Ascending aorta (tissue), 2 donors: ENCODE measurements at regions not wholly inside any gene's neighbourhood (a gene's known extent, or its start where the extent isn't known, plus 50 kb on each side); places are given as distances from the start of the nearest gene placed in this dataset.

ENCODE experiments used
- DNase-seq, 2 donors: peaks; one replicate each; pipeline ENCODE4 v3.0.0-alpha.2; 2019; ENCODE audit warnings: low spot score in 2 of 2
- H3K27ac ChIP-seq, 2 donors: fragments of 200-600 bp; sonication (generic); one replicate each; pipeline ENCODE4 v1.5.1; 2016 to 2017; ENCODE audit warnings: mild to moderate bottlenecking in 1 of 2
- H3K27me3 ChIP-seq: fragments of 200-600 bp; sonication (generic); one replicate; pipeline ENCODE4 v1.5.1; 2017
- H3K36me3 ChIP-seq, 2 donors: fragments of 200-600 bp; sonication (generic); one replicate each; pipeline ENCODE4 v1.5.1; 2016
- H3K4me1 ChIP-seq, 2 donors: fragments of 200-600 bp; sonication (generic); one replicate each; pipeline ENCODE4 v1.5.1; 2016 to 2017; ENCODE audit warnings: mild to moderate bottlenecking in 1 of 2
- H3K4me3 ChIP-seq, 2 donors: fragments of 200-600 bp; sonication (generic); one replicate each; pipeline ENCODE4 v1.5.1; 2016 to 2017; ENCODE audit warnings: mild to moderate bottlenecking in 1 of 2
- H3K9me3 ChIP-seq, 2 donors: fragments of 200-600 bp; sonication (generic); one replicate each; pipeline ENCODE4 v1.5.1; 2016
- CTCF ChIP-seq, 3 experiments: fragments of 200-600 bp in 2 of 3; fragments of 450-650 bp in 1 of 3; sonication (generic) in 2 of 3; IDR thresholded peaks; one replicate each; pipeline ENCODE4 v1.5.1; 2016 to 2019; ENCODE audit warnings: antibody characterized with exemption in 3 of 3, mild to moderate bottlenecking in 1 of 3, moderate library complexity in 1 of 3
- intact Hi-C: fragments of 100-400 bp; cut with DNase I; formaldehyde crosslinking; loops from one replicate; pipeline ENCODE4 v1.15.1; 2023

DNA sequence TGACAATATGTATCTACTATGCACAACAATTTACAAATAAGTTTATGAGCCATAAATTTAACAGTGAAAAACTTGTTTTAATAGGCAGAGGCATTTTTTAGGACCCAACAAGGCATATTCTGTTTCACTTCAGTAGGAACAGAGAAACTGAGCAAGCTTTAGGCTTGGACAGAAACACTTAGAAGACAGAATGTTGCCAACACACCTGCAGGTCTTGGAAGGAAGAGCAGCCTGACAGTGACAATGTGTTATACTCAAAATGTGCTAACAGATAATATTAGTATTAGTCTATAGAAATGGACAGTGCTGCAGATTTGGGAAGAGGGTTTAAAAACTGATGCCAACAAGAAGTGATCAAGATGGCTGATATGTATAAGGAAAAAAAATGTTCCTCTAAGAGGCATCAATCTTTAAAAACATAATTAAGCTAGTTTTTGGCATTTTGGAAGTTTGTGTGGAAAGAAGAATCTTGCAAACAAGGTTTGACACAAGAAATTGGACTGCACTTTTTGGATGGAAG lies 297.1 kb upstream of the FSIP2 start:
- Histone ChIP-seq H3K4me3 (no peak overlapping the region), H3K9me3 (no peaks in the 10 kb centered on the region), H3K4me1 (no peaks in the 10 kb centered on the region), H3K36me3 (no peaks in the 10 kb centered on the region), H3K27ac (no peak overlapping the region), H3K27me3 (no peaks in the 10 kb centered on the region)
- no peak for DNase-seq
- intact Hi-C loops: no loop called here
- no peak for TF ChIP-seq CTCF (IDR thresholded peaks at IDR 0.05)

DNA sequence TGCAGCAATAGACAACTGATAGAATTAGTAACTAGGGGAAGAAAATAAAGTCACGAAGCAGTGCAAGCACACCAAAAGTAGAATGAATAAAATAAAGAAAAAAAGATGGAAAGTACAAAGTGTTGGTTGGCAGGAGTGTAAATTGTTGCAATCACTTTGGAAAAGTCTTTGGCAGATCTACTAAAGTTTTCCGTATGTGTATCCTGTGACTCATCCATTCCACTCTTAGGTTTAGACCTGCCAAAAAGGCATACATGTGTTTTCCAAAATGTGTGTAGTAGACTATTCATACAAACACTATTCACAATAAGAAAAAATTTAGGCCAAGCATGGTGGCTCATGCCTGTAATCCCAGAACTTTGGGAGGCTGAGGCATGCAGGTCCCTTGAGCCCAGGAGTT lies 282.1 kb upstream of the FSIP2 start:
- intact Hi-C loops: no loop called here
- no peak for TF ChIP-seq CTCF (IDR thresholded peaks at IDR 0.05)
- no peak overlapping the region for H3K27ac ChIP-seq
- no peaks in the 10 kb centered on the region for H3K4me1 ChIP-seq
- no peak overlapping the region for H3K4me3 ChIP-seq
- H3K36me3 ChIP-seq: no peaks in the 10 kb centered on the region
- DNase-seq: no peak
- no peaks in the 10 kb centered on the region for H3K27me3 ChIP-seq
- H3K9me3 ChIP-seq: no peaks in the 10 kb centered on the region

GRCh38 chr2:185463481-185463880 lies 275.1 kb upstream of the FSIP2 start:
- no peak for TF ChIP-seq CTCF (IDR thresholded peaks at IDR 0.05)
- Histone ChIP-seq H3K27ac (no peak overlapping the region), H3K27me3 (no peaks in the 10 kb centered on the region), H3K4me3 (no peak overlapping the region), H3K9me3 (no peaks in the 10 kb centered on the region), H3K4me1 (no peaks in the 10 kb centered on the region), H3K36me3 (no peaks in the 10 kb centered on the region)
- intact Hi-C loops: no loop called here
- DNase-seq: no peak

- Histone ChIP-seq H3K4me1 (no peaks in the 10 kb centered on the region), H3K27ac (no peak overlapping the region), H3K4me3 (no peak overlapping the region), H3K27me3 (no peaks in the 10 kb centered on the region), H3K9me3 (no peaks in the 10 kb centered on the region), H3K36me3 (no peaks in the 10 kb centered on the region)
- intact Hi-C loops: no loop called here
- DNase-seq: no peak
- TF ChIP-seq CTCF (IDR thresholded peaks at IDR 0.05): no peak
These were observed 271.7 kb upstream of the FSIP2 start for GRCh38 chr2:185466915-185467314.

DNA sequence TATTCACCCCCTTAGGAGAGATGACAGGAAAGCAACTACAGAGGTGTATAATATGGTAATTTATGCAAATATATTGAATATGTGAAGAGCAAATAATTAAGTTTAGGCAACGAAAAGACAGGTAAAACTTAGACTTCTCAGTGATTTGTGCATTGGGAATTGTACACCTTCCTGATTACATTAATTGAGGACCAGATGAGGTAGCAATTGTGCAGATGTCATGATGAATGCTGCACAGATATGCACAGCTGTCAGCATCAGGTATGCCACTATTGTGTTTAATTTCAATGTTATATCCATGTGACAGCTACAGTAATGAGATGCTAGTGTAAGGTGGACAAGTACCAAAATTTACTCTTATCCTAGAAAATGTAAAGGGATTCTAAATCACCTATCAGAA lies 267.2 kb upstream of the FSIP2 start:
- no peaks in the 10 kb centered on the region for H3K27me3 ChIP-seq
- TF ChIP-seq CTCF (IDR thresholded peaks at IDR 0.05): no peak
- intact Hi-C loops: no loop called here
- no peaks in the 10 kb centered on the region for H3K9me3 ChIP-seq
- no peak overlapping the region for H3K27ac ChIP-seq
- H3K36me3 ChIP-seq: no peaks in the 10 kb centered on the region
- DNase-seq: no peak
- no peaks in the 10 kb centered on the region for H3K4me1 ChIP-seq
- no peak overlapping the region for H3K4me3 ChIP-seq

DNA sequence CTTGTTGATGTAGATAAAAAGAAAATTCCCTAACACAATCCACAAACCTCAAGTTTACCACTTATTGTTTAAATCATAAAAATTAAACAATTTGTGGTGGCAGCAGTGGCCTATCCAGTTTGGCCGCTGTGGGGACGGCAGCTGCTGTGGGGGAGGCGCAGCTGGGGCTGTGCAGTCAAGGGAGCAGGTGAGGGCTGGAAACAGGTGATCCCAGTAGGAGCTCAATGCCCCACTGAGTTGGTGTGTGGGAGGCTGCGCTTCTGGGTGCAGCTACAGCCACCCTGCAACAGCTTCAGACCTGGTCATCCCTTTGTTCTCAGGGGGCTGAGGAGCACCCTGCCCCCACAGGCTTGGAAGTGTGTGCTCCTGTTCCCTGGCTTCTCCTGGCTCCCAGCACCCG lies 266.0 kb upstream of the FSIP2 start:
- Histone ChIP-seq H3K4me3 (no peak overlapping the region), H3K9me3 (no peaks in the 10 kb centered on the region), H3K36me3 (no peaks in the 10 kb centered on the region), H3K27me3 (no peaks in the 10 kb centered on the region), H3K27ac (no peak overlapping the region), H3K4me1 (no peaks in the 10 kb centered on the region)
- intact Hi-C loops: no loop called here
- no peak for DNase-seq
- TF ChIP-seq CTCF (IDR thresholded peaks at IDR 0.05): no peak
